ENCODE measurements at regions not wholly inside any gene's neighbourhood (a gene's known extent, or its start where the extent isn't known, plus 50 kb on each side); places are given as distances from the start of the nearest gene placed in this dataset.

DNA sequence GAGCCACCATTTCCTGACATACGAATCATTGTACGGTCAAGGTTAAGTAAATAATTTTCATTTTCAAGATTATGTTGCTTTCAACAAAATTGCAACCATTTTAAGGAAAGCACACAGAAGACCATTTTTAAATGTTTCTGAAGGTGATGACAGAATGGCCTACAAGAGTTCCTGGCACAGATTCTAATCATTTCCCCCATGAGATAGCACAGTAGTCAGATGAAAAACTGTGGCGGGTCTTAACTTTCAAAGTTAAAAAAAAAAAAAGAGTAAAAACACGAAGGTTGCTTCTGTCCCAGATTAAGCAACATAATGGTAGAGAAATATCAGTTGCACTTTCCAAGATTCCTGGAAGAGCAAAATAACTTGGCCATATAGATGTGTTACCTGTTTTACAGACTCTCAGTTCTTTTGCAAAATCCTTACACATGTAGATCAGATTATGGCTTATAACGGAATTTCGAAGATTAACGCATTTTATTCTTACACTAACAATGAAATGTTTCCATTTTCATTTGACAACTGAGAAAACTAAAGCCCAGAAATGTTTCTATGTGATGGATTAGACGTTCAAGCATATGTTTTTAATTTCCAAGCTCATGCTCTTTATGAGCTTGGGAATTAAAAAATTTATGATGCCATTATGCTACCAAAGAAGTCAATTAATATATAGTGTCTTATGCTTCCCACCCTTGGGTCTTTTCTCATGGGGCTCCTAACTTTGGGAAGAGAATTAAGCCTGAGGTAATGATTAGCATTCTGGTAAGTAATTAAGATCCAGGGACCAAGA lies 335.1 kb upstream of the CLNK start:
- Mint-ChIP-seq H3K4me1 (ENCODE audit: unreplicated experiment) (no peaks in the 10 kb centered on the region), H3K9me3 (ENCODE audit: unreplicated experiment) (no peaks in the 10 kb centered on the region), H3K27ac (ENCODE audit: unreplicated experiment) (no peak overlapping the region), H3K27me3 (ENCODE audit: unreplicated experiment) (no peaks in the 10 kb centered on the region), H3K36me3 (ENCODE audit: low read depth, unreplicated experiment) (no peaks in the 10 kb centered on the region), H3K4me3 (ENCODE audit: unreplicated experiment) (no peak overlapping the region)
- DNase-seq (ENCODE audit: low spot score), result no peak
- TF ChIP-seq, protein P1, sequence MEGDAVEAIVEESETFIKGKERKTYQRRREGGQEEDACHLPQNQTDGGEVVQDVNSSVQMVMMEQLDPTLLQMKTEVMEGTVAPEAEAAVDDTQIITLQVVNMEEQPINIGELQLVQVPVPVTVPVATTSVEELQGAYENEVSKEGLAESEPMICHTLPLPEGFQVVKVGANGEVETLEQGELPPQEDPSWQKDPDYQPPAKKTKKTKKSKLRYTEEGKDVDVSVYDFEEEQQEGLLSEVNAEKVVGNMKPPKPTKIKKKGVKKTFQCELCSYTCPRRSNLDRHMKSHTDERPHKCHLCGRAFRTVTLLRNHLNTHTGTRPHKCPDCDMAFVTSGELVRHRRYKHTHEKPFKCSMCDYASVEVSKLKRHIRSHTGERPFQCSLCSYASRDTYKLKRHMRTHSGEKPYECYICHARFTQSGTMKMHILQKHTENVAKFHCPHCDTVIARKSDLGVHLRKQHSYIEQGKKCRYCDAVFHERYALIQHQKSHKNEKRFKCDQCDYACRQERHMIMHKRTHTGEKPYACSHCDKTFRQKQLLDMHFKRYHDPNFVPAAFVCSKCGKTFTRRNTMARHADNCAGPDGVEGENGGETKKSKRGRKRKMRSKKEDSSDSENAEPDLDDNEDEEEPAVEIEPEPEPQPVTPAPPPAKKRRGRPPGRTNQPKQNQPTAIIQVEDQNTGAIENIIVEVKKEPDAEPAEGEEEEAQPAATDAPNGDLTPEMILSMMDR (IDR thresholded peaks at IDR 0.05; ENCODE audit: unreplicated experiment), result no peak

DNA sequence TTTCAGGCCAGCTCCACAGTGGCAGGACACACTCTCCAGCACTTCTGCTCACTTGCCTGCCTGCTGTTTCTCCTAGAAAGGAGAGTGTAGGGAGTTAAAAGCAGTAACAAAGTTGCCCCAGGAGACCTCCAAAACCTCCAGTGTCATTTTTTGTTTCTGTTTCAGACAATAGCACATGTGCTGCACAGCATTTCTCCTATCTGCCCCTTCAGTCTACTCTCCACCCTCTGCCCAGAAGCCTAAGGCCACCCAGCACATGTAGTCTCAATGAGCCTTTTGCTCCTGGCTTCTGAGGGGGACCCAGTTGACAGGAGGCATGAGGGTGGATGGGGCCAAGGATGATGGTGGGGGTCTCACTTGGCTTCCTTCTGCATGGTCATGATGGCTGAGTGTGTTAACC lies 329.6 kb upstream of the CLNK start:
- no peaks in the 10 kb centered on the region for H3K4me1 Mint-ChIP-seq (ENCODE audit: unreplicated experiment)
- H3K36me3 Mint-ChIP-seq (ENCODE audit: low read depth, unreplicated experiment), result no peaks in the 10 kb centered on the region
- TF ChIP-seq, protein P1 (IDR thresholded peaks at IDR 0.05; ENCODE audit: unreplicated experiment), result no peak
- DNase-seq (ENCODE audit: low spot score), result no peak
- no peak overlapping the region for H3K4me3 Mint-ChIP-seq (ENCODE audit: unreplicated experiment)
- no peaks in the 10 kb centered on the region for H3K27me3 Mint-ChIP-seq (ENCODE audit: unreplicated experiment)
- H3K27ac Mint-ChIP-seq (ENCODE audit: unreplicated experiment), result no peak overlapping the region
- no peaks in the 10 kb centered on the region for H3K9me3 Mint-ChIP-seq (ENCODE audit: unreplicated experiment)

DNA sequence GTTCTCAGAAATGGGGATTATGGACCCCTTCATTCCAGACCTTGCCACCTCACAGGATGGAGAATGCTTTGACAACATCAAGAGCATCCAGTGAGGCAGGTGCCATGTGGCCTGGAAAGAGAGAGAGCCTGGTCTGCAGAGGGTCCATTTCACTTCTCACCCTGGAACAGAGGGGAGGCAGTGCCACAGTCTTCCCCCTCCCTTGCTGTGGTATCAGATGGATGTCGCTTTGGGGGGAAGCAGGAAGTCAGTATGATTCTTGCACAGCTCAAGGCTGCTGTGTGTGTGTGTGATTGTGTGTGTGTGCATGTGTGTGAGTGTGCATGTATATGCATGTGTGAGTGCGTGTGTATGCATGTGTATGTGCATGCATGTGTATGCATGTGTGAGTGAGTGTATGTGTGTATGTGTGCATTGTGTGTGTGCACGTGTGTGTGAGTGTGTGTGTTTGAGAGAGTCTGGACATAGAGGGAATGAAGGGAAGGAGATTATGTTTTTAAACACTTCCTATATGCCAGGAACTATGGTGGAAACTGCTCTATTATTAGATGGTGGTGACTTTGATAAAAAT lies 328.6 kb upstream of the CLNK start:
- H3K27ac Mint-ChIP-seq (ENCODE audit: unreplicated experiment), result no peak overlapping the region
- TF ChIP-seq, protein P1 (IDR thresholded peaks at IDR 0.05; ENCODE audit: unreplicated experiment), result no peak

DNA sequence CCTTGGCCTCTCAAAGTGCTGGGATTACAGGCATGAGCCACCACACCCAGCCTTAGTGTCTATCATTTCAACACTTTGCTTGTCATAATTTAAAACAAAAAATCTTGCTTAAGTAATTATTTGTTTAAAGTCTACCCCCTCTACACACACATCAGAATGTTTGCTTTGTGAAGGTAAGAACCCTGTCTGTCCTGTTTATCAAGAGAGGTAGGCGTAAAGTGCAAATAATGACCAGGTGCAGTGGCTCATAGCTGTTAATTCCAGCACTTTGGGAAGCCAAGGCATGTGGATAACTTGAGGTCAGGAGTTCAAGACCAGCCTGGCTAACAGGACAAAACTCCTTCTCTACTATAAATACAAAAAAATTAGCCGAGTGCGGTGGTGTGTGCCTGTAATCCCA lies 326.7 kb upstream of the CLNK start:
- DNase-seq (ENCODE audit: low spot score), result no peak
- H3K27ac Mint-ChIP-seq (ENCODE audit: unreplicated experiment), result no peak overlapping the region
- H3K4me1 Mint-ChIP-seq (ENCODE audit: unreplicated experiment), result no peaks in the 10 kb centered on the region
- TF ChIP-seq, protein P1 (IDR thresholded peaks at IDR 0.05; ENCODE audit: unreplicated experiment), result no peak
- no peak overlapping the region for H3K4me3 Mint-ChIP-seq (ENCODE audit: unreplicated experiment)
- H3K9me3 Mint-ChIP-seq (ENCODE audit: unreplicated experiment), result no peaks in the 10 kb centered on the region
- H3K27me3 Mint-ChIP-seq (ENCODE audit: unreplicated experiment), result peaks cover 3% of the 10 kb centered on the region
- H3K36me3 Mint-ChIP-seq (ENCODE audit: low read depth, unreplicated experiment), result no peaks in the 10 kb centered on the region

More for the DNA sequence above, 328.6 kb upstream of the CLNK start:
- DNase-seq (ENCODE audit: low spot score), result no peak
- Mint-ChIP-seq H3K27me3 (ENCODE audit: unreplicated experiment) (no peaks in the 10 kb centered on the region), H3K9me3 (ENCODE audit: unreplicated experiment) (no peaks in the 10 kb centered on the region), H3K4me3 (ENCODE audit: unreplicated experiment) (no peak overlapping the region), H3K36me3 (ENCODE audit: low read depth, unreplicated experiment) (no peaks in the 10 kb centered on the region), H3K4me1 (ENCODE audit: unreplicated experiment) (no peaks in the 10 kb centered on the region)

DNA sequence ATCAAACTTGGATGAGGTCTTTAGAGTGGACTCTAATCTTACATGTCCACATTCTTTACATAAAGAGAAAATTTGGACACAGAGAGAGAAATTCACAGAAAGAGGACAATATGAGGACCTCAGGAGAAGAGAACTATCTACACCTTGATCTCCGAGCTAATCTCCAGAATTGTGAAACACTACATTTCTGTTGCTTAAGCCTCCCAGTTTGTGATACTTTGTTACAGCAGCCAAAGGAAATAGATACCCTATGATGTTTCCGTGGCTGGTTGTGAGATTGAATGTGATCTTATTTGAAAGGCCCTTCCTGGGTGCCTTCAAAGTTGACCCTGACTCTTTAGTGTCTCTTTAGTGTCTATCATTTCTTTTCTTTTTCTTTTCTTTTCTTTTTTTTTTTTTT lies 326.1 kb upstream of the CLNK start:
- no peak overlapping the region for H3K27ac Mint-ChIP-seq (ENCODE audit: unreplicated experiment)
- no peak for DNase-seq (ENCODE audit: low spot score)
- no peaks in the 10 kb centered on the region for H3K36me3 Mint-ChIP-seq (ENCODE audit: low read depth, unreplicated experiment)
- no peaks in the 10 kb centered on the region for H3K9me3 Mint-ChIP-seq (ENCODE audit: unreplicated experiment)
- peaks cover 3% of the 10 kb centered on the region for H3K27me3 Mint-ChIP-seq (ENCODE audit: unreplicated experiment)
- TF ChIP-seq, protein P1 (IDR thresholded peaks at IDR 0.05; ENCODE audit: unreplicated experiment), result no peak
- no peaks in the 10 kb centered on the region for H3K4me1 Mint-ChIP-seq (ENCODE audit: unreplicated experiment)
- H3K4me3 Mint-ChIP-seq (ENCODE audit: unreplicated experiment), result no peak overlapping the region

All from endothelial cell (in vitro differentiated cells).